ENCODE measurements at regions not wholly inside any gene's neighbourhood (a gene's known extent, or its start where the extent isn't known, plus 50 kb on each side); places are given as distances from the start of the nearest gene placed in this dataset.

- H3K27ac Mint-ChIP-seq: no peak overlapping the region
- H3K27me3 Mint-ChIP-seq (ENCODE audit: low read depth): no peaks in the 10 kb centered on the region
- H3K9me3 Mint-ChIP-seq: peaks cover 5% of the 10 kb centered on the region
- no peak for DNase-seq (ENCODE audit: low spot score in 2 of 2, unreplicated experiment in 2 of 2)
- H3K4me1 Mint-ChIP-seq: no peaks in the 10 kb centered on the region
- no peak for TF ChIP-seq CTCF (IDR thresholded peaks at IDR 0.05; ENCODE audit: unreplicated experiment)
- no peaks in the 10 kb centered on the region for H3K36me3 Mint-ChIP-seq
- no peak overlapping the region for H3K4me3 Mint-ChIP-seq
Measured at GRCh38 chr7:114765331-114766040, 156.4 kb upstream of the MDFIC start.

GRCh38 chr7:114766041-114766356 is 155.9 kb upstream of the MDFIC start:
- H3K4me1 Mint-ChIP-seq: no peaks in the 10 kb centered on the region

GRCh38 chr7:114777288-114777687 is 144.6 kb upstream of the MDFIC start:
- no peaks in the 10 kb centered on the region for H3K9me3 Mint-ChIP-seq
- H3K4me1 Mint-ChIP-seq: no peaks in the 10 kb centered on the region
- TF ChIP-seq CTCF (IDR thresholded peaks at IDR 0.05; ENCODE audit: unreplicated experiment): no peak
- H3K27ac Mint-ChIP-seq: no peak overlapping the region
- no peak overlapping the region for H3K4me3 Mint-ChIP-seq
- DNase-seq (ENCODE audit: low spot score in 2 of 2, unreplicated experiment in 2 of 2): no peak
- no peaks in the 10 kb centered on the region for H3K36me3 Mint-ChIP-seq
- no peaks in the 10 kb centered on the region for H3K27me3 Mint-ChIP-seq (ENCODE audit: low read depth)

More at GRCh38 chr7:114766041-114766356, 155.9 kb upstream of the MDFIC start:
- no peak for DNase-seq (ENCODE audit: low spot score in 2 of 2, unreplicated experiment in 2 of 2)
- Mint-ChIP-seq H3K9me3 (peaks cover 5% of the 10 kb centered on the region), H3K27me3 (ENCODE audit: low read depth) (no peaks in the 10 kb centered on the region), H3K27ac (no peak overlapping the region), H3K4me3 (no peak overlapping the region), H3K36me3 (no peaks in the 10 kb centered on the region)
- TF ChIP-seq CTCF (IDR thresholded peaks at IDR 0.05; ENCODE audit: unreplicated experiment): no peak

GRCh38 chr7:114783508-114783907 is 138.4 kb upstream of the MDFIC start:
- no peak for DNase-seq (ENCODE audit: low spot score in 2 of 2, unreplicated experiment in 2 of 2)
- H3K36me3 Mint-ChIP-seq: no peaks in the 10 kb centered on the region
- no peak overlapping the region for H3K27ac Mint-ChIP-seq
- H3K4me3 Mint-ChIP-seq: no peak overlapping the region
- no peaks in the 10 kb centered on the region for H3K27me3 Mint-ChIP-seq (ENCODE audit: low read depth)
- peaks cover 2% of the 10 kb centered on the region for H3K4me1 Mint-ChIP-seq
- no peak for TF ChIP-seq CTCF (IDR thresholded peaks at IDR 0.05; ENCODE audit: unreplicated experiment)
- H3K9me3 Mint-ChIP-seq: peaks cover 2% of the 10 kb centered on the region

- Mint-ChIP-seq H3K9me3 (peaks cover 7% of the 10 kb centered on the region), H3K27me3 (ENCODE audit: low read depth) (no peaks in the 10 kb centered on the region), H3K4me1 (peaks cover 2% of the 10 kb centered on the region), H3K36me3 (peaks cover under 1% of the 10 kb centered on the region), H3K27ac (no peak overlapping the region), H3K4me3 (no peak overlapping the region)
- DNase-seq (ENCODE audit: low spot score in 2 of 2, unreplicated experiment in 2 of 2): no peak
- TF ChIP-seq CTCF (IDR thresholded peaks at IDR 0.05; ENCODE audit: unreplicated experiment): no peak
Measured at GRCh38 chr7:114784177-114784576, 137.7 kb upstream of the MDFIC start.

GRCh38 chr7:114784746-114785145 is 137.1 kb upstream of the MDFIC start:
- no peak for DNase-seq (ENCODE audit: low spot score in 2 of 2, unreplicated experiment in 2 of 2)
- Mint-ChIP-seq H3K4me1 (peaks cover 2% of the 10 kb centered on the region), H3K27me3 (ENCODE audit: low read depth) (no peaks in the 10 kb centered on the region), H3K9me3 (peaks cover 10% of the 10 kb centered on the region), H3K27ac (no peak overlapping the region), H3K4me3 (no peak overlapping the region), H3K36me3 (peaks cover 2% of the 10 kb centered on the region)
- TF ChIP-seq CTCF (IDR thresholded peaks at IDR 0.05; ENCODE audit: unreplicated experiment): no peak
